GM18507 (cell line): ENCODE measurements at regions not wholly inside any gene's neighbourhood (a gene's known extent, or its start where the extent isn't known, plus 50 kb on each side); places are given as distances from the start of the nearest gene placed in this dataset.

Experiments
- DNase-seq: peaks from one replicate; pipeline ENCODE4 v3.0.0; 2011; ENCODE audit warnings: low read depth; ENCODE audit not compliant: insufficient read length; ENCODE audit errors: extremely low spot score
- FAIRE-seq: peaks from 2 replicates; lab custom pipeline; 2011; peaks lifted over from hg19 to GRCh38; lab: Jason Lieb, UNC

GRCh38 chr18:26794230-26795101 is 71.0 kb downstream of the AQP4 start:
- FAIRE-seq (no peak), DNase-seq (no peak)

GRCh38 chr18:26792661-26793060 is 72.8 kb downstream of the AQP4 start:
- FAIRE-seq = no peak
- DNase-seq = no peak

- FAIRE-seq (no peak), DNase-seq (no peak)
Observed at GRCh38 chr18:26791676-26792075, 73.8 kb downstream of the AQP4 start.

GRCh38 chr18:26784599-26784998 is 80.9 kb downstream of the AQP4 start:
- FAIRE-seq (no peak), DNase-seq (no peak)

- DNase-seq (no peak), FAIRE-seq (no peak)
Observed at GRCh38 chr18:26783170-26783569, 82.3 kb downstream of the AQP4 start.

GRCh38 chr18:26780520-26781325 is 84.8 kb downstream of the AQP4 start:
- FAIRE-seq (no peak), DNase-seq (no peak)

- no peak for FAIRE-seq
- DNase-seq = no peak
Observed at GRCh38 chr18:26778054-26778393, 87.5 kb downstream of the AQP4 start.

- DNase-seq = no peak
- no peak for FAIRE-seq
Observed at GRCh38 chr18:26777351-26778053, 88.0 kb downstream of the AQP4 start.

- FAIRE-seq = no peak
Observed at GRCh38 chr18:26772691-26773090, 92.8 kb downstream of the AQP4 start.

GRCh38 chr18:26771524-26771923 is 94.0 kb downstream of the AQP4 start:
- DNase-seq (no peak), FAIRE-seq (no peak)

More at GRCh38 chr18:26772691-26773090, 92.8 kb downstream of the AQP4 start:
- DNase-seq = no peak

GRCh38 chr18:26768385-26768784 is 97.1 kb downstream of the AQP4 start:
- FAIRE-seq (no peak), DNase-seq (no peak)

- FAIRE-seq (no peak), DNase-seq (no peak)
Observed at GRCh38 chr18:26765498-26765897, 100.0 kb downstream of the AQP4 start.

GRCh38 chr18:26764586-26764985 is 100.9 kb downstream of the AQP4 start:
- DNase-seq (no peak), FAIRE-seq (no peak)

- FAIRE-seq (no peak), DNase-seq (no peak)
Observed at GRCh38 chr18:26764177-26764576, 101.3 kb downstream of the AQP4 start.

- no peak for FAIRE-seq
- no peak for DNase-seq
Observed at GRCh38 chr18:26763446-26764110, 101.9 kb downstream of the AQP4 start.

GRCh38 chr18:26757263-26758019 is 108.1 kb downstream of the AQP4 start:
- FAIRE-seq (no peak), DNase-seq (no peak)

GRCh38 chr18:26756556-26756955 is 109.0 kb downstream of the AQP4 start:
- DNase-seq = no peak
- FAIRE-seq = no peak

- FAIRE-seq (no peak), DNase-seq (no peak)
Observed at GRCh38 chr18:26746826-26747475, 118.6 kb downstream of the AQP4 start.

GRCh38 chr18:26746398-26746797 is 119.1 kb downstream of the AQP4 start:
- no peak for FAIRE-seq

More at GRCh38 chr18:26746398-26746797, 119.1 kb downstream of the AQP4 start:
- DNase-seq = no peak
